Fibroblast of villous mesenchyme (primary cell): ENCODE measurements at regions not wholly inside any gene's neighbourhood (a gene's known extent, or its start where the extent isn't known, plus 50 kb on each side); places are given as distances from the start of the nearest gene placed in this dataset.

Experiments
- DNase-seq: peaks from one replicate; pipeline ENCODE4 v3.0.0-alpha.2; 2010; ENCODE audit warnings: low read depth
- H3K4me3 ChIP-seq: 2 replicates; pipeline ENCODE4 v1.5.1; 2011; ENCODE audit warnings: low read depth, mild to moderate bottlenecking, low read length
- CTCF ChIP-seq: IDR thresholded peaks from 2 replicates; pipeline ENCODE4 v1.5.1; 2012; ENCODE audit warnings: low read depth, mild to moderate bottlenecking, low read length; ENCODE audit not compliant: insufficient read depth

- no peak for TF ChIP-seq CTCF
- DNase-seq, result no peak
- no peak overlapping the region for H3K4me3 ChIP-seq
These were observed 89.7 kb upstream of the E2F8 start for GRCh38 chr11:19330416-19330815.

GRCh38 chr11:19329970-19330369 is 89.2 kb upstream of the E2F8 start:
- no peak overlapping the region for H3K4me3 ChIP-seq
- DNase-seq, result no peak
- no peak for TF ChIP-seq CTCF

- no peak for TF ChIP-seq CTCF
- DNase-seq, result no peak
- no peak overlapping the region for H3K4me3 ChIP-seq
These were observed 88.0 kb upstream of the E2F8 start for GRCh38 chr11:19328586-19329311.

GRCh38 chr11:19327280-19327679 is 86.5 kb upstream of the E2F8 start:
- no peak for DNase-seq
- no peak for TF ChIP-seq CTCF
- no peak overlapping the region for H3K4me3 ChIP-seq

GRCh38 chr11:19326499-19326898 is 85.8 kb upstream of the E2F8 start:
- peak; percentile 38 for TF ChIP-seq CTCF
- DNase-seq, result peak; percentile 42
- H3K4me3 ChIP-seq, result no peak overlapping the region

GRCh38 chr11:19323502-19323901 is 82.8 kb upstream of the E2F8 start:
- TF ChIP-seq CTCF, result peak; percentile 27
- no peak overlapping the region for H3K4me3 ChIP-seq
- no peak for DNase-seq

GRCh38 chr11:19321351-19321750 is 80.6 kb upstream of the E2F8 start:
- TF ChIP-seq CTCF, result no peak
- no peak for DNase-seq

More at GRCh38 chr11:19321351-19321750, 80.6 kb upstream of the E2F8 start:
- H3K4me3 ChIP-seq, result no peak overlapping the region
